GM12878 (cell line): ENCODE measurements at regions not wholly inside any gene's neighbourhood (a gene's known extent, or its start where the extent isn't known, plus 50 kb on each side); places are given as distances from the start of the nearest gene placed in this dataset.

Source experiments
- FOS ChIP-seq: IDR thresholded peaks from 3 replicates; pipeline ENCODE4 v1.6.1; 2011; ENCODE audit warnings: borderline replicate concordance; ENCODE audit not compliant: insufficient read length; ENCODE audit errors: extremely low read depth
- MYC ChIP-seq: IDR thresholded peaks from 2 replicates; pipeline ENCODE4 v1.6.1; 2011; ENCODE audit warnings: mild to moderate bottlenecking, low read length, moderate library complexity, inconsistent platforms; ENCODE audit not compliant: insufficient read depth, insufficient replicate concordance, insufficient read length, severe bottlenecking
- POLR2A ChIP-seq: IDR thresholded peaks from 2 replicates; pipeline ENCODE4 v1.6.1; 2011; ENCODE audit warnings: low read depth, mild to moderate bottlenecking, low read length
- SREBF2 ChIP-seq: IDR thresholded peaks from 2 replicates; pipeline ENCODE4 v1.6.1; 2012; ENCODE audit warnings: mild to moderate bottlenecking, low read length
- TF ChIP-seq, protein P1 (sequence below): fragments of 450-650 bp; IDR thresholded peaks from 2 replicates; pipeline ENCODE4 v1.6.1; 2016; ENCODE audit warnings: mild to moderate bottlenecking, moderate library complexity, borderline replicate concordance
- TF ChIP-seq, protein P2 (sequence below), 3 experiments: IDR thresholded peaks in 2 of 3; conservative IDR thresholded peaks in 1 of 3; 2 replicates each; pipeline ENCODE4 v1.5.1; 2011; ENCODE audit warnings: low read depth in 3 of 3, low read length in 3 of 3, mild to moderate bottlenecking in 3 of 3, control low read depth in 2 of 3, moderate library complexity in 2 of 3, inconsistent platforms in 1 of 3, mixed read lengths in 1 of 3; ENCODE audit not compliant: control insufficient read depth in 2 of 3, insufficient read depth in 1 of 3; ENCODE audit errors: extremely low read depth in 1 of 3

DNA sequence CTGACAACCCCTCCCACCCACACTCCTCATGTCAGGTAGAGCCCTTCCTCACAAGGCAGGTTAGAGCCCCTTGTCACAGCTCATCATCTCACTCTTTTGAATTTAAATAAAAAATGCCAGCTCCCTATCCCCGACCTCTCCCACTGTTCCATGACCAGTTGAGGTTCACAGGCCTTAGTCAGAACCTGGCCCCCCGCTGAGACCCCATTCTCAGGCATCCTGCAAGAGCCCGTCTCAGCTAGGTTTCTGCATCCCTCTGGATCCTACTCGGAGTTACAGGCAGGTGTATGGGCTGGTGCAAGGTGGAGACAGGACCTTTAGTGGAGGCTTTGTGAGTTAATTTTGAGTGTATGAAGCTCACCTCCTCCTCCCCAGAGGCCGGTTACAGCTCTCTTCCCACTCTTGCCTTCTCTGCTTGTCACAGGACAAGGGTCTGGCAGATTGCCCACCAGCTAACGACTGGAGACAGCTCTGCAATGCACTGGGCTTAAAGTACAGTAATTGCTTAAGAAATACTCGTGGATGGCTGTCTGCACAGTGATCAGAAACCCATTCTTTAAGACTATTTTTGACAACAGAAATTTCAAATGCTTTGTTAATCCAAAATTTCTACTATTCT lies 394.9 kb upstream of the DPP6 start:
- TF ChIP-seq, protein P1, sequence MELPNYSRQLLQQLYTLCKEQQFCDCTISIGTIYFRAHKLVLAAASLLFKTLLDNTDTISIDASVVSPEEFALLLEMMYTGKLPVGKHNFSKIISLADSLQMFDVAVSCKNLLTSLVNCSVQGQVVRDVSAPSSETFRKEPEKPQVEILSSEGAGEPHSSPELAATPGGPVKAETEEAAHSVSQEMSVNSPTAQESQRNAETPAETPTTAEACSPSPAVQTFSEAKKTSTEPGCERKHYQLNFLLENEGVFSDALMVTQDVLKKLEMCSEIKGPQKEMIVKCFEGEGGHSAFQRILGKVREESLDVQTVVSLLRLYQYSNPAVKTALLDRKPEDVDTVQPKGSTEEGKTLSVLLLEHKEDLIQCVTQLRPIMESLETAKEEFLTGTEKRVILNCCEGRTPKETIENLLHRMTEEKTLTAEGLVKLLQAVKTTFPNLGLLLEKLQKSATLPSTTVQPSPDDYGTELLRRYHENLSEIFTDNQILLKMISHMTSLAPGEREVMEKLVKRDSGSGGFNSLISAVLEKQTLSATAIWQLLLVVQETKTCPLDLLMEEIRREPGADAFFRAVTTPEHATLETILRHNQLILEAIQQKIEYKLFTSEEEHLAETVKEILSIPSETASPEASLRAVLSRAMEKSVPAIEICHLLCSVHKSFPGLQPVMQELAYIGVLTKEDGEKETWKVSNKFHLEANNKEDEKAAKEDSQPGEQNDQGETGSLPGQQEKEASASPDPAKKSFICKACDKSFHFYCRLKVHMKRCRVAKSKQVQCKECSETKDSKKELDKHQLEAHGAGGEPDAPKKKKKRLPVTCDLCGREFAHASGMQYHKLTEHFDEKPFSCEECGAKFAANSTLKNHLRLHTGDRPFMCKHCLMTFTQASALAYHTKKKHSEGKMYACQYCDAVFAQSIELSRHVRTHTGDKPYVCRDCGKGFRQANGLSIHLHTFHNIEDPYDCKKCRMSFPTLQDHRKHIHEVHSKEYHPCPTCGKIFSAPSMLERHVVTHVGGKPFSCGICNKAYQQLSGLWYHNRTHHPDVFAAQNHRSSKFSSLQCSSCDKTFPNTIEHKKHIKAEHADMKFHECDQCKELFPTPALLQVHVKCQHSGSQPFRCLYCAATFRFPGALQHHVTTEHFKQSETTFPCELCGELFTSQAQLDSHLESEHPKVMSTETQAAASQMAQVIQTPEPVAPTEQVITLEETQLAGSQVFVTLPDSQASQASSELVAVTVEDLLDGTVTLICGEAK = no peak
- TF ChIP-seq SREBF2 (no peak), POLR2A (no peak), MYC (no peak), FOS (no peak)
- TF ChIP-seq, protein P2, sequence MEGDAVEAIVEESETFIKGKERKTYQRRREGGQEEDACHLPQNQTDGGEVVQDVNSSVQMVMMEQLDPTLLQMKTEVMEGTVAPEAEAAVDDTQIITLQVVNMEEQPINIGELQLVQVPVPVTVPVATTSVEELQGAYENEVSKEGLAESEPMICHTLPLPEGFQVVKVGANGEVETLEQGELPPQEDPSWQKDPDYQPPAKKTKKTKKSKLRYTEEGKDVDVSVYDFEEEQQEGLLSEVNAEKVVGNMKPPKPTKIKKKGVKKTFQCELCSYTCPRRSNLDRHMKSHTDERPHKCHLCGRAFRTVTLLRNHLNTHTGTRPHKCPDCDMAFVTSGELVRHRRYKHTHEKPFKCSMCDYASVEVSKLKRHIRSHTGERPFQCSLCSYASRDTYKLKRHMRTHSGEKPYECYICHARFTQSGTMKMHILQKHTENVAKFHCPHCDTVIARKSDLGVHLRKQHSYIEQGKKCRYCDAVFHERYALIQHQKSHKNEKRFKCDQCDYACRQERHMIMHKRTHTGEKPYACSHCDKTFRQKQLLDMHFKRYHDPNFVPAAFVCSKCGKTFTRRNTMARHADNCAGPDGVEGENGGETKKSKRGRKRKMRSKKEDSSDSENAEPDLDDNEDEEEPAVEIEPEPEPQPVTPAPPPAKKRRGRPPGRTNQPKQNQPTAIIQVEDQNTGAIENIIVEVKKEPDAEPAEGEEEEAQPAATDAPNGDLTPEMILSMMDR (IDR thresholded peaks at IDR 0.05 in 2 of 3, conservative IDR thresholded peaks at IDR 0.05 in 1 of 3; ENCODE audit: control insufficient read depth in 2 of 3, extremely low read depth in 1 of 3, insufficient read depth in 1 of 3, low read depth in 3 of 3, low read length in 3 of 3) = no peak
